Thymus (tissue), 11 donors: ENCODE measurements at regions not wholly inside any gene's neighbourhood (a gene's known extent, or its start where the extent isn't known, plus 50 kb on each side); places are given as distances from the start of the nearest gene placed in this dataset.
"Not testable (repeated sequence)": the region's sequence is repeated elsewhere in the genome, so short reads cannot be mapped to it uniquely, and the experiment has no call there.

ENCODE experiments used
- DNase-seq, 9 donors: peaks; one replicate each; pipeline ENCODE4 v3.0.0-alpha.2; 2013; ENCODE audit warnings: low spot score in 9 of 9, low read depth in 6 of 9, missing footprints in 1 of 9
- H3K27ac ChIP-seq, 2 donors: one replicate each; pipeline ENCODE4 v1.5.1; 2013; ENCODE audit warnings: control low read depth in 1 of 2, low read depth in 1 of 2, low read length in 1 of 2, mild to moderate bottlenecking in 1 of 2, moderate library complexity in 1 of 2
- H3K27me3 ChIP-seq, 2 donors: one replicate each; pipeline ENCODE4 v1.5.1; 2013; ENCODE audit warnings: low read length in 1 of 2; ENCODE audit not compliant: control insufficient read depth in 2 of 2, insufficient read depth in 1 of 2
- H3K36me3 ChIP-seq, 2 donors: one replicate each; pipeline ENCODE4 v1.5.1; 2013; ENCODE audit warnings: low read length in 1 of 2, mild to moderate bottlenecking in 1 of 2, moderate library complexity in 1 of 2; ENCODE audit not compliant: control insufficient read depth in 2 of 2, insufficient read depth in 2 of 2
- H3K4me1 ChIP-seq, 2 donors: one replicate each; pipeline ENCODE4 v1.5.1; 2013; ENCODE audit warnings: low read length in 2 of 2; ENCODE audit not compliant: control insufficient read depth in 2 of 2, insufficient read depth in 2 of 2
- H3K4me3 ChIP-seq, 2 donors: one replicate each; pipeline ENCODE4 v1.5.1; 2013; ENCODE audit warnings: low read length in 2 of 2, control low read depth in 1 of 2, mild to moderate bottlenecking in 1 of 2
- H3K9me3 ChIP-seq, 2 donors: one replicate each; pipeline ENCODE4 v1.5.1; 2013; ENCODE audit warnings: low read length in 1 of 2, mild to moderate bottlenecking in 1 of 2; ENCODE audit not compliant: control insufficient read depth in 2 of 2, insufficient read depth in 1 of 2
- WGBS: extraction: QIAGEN DNeasy Blood & Tissue Kit; methylation state at CpG from one replicate; pipeline ENCODE4 v1.1.7; 2013; 5-methylcytosine and 5-hydroxymethylcytosine counted together
- donor health status: healthy.

DNA sequence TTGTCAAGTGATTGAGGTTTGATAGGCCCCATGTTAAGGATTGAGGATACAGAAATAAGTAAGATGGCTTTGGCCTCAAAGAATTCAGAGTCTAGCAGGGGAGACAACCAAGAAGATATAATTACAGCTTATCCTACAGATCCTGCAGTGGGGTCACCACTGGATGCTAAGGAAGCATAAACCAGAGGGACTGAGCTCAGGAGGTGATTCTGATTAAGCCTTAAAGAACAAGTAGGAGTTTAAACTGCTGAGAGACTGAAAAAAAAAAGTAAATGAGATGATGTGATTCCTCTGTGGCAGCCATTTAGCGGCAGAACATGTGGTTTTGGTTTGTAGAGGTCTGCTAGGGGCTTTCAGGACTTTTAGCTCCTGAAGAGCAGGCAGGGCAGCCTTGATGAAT lies 72.1 kb upstream of the ROPN1 start:
- WGBS: 85% methylated on average over 1 of the region's 1 CpG
- no peaks in the 10 kb centered on the region for H3K27me3 ChIP-seq
- no peak overlapping the region for H3K27ac ChIP-seq
- H3K36me3 ChIP-seq: no peaks in the 10 kb centered on the region
- no peaks in the 10 kb centered on the region for H3K4me1 ChIP-seq
- DNase-seq: no peak
- no peaks in the 10 kb centered on the region for H3K9me3 ChIP-seq
- H3K4me3 ChIP-seq: no peak overlapping the region

DNA sequence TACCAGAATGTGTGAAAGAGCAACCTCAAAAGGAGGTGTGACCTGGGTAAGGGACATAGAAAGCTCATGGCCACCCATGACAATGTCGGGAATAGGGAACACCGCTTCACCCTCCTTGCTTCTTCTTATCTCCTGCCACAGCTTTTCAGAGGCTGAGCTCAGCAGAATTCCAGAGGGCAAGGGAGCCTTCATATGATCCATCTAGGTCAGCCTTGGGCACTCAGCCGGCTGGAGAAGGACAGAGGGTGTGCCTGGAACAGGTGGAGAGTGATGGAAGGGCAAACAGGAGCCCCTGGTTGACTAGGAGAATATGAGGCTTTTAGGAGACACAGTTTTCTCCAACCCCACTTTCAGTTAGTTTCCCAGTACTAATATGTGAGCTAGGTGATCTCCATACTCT lies 74.6 kb upstream of the ROPN1 start:
- not testable (repeated sequence) for H3K4me3 ChIP-seq, H3K9me3 ChIP-seq, H3K27ac ChIP-seq, H3K36me3 ChIP-seq, H3K4me1 ChIP-seq, H3K27me3 ChIP-seq, DNase-seq
- 79% methylated on average over 3 of the region's 3 CpGs for WGBS

DNA sequence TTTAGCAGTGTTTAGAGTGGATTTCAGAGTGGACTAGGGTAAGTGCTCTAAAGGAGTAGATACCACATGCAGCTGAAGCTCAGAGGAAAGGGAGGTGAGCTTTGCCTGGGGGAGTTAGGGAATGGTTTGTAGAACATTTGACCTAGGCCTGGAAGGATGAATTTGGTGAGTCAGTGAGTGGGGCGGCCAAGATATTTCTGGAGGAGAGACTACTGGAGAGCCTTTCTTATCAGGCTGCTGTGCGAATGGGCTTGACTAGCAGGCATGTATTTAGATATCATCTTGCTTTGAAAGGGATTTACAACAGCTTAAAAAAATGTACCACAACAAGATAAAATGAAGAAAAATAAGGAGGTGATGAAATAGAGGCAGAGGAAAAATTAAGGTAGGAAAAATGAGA lies 77.8 kb upstream of the ROPN1 start:
- H3K4me1 ChIP-seq: not testable (repeated sequence)

DNA sequence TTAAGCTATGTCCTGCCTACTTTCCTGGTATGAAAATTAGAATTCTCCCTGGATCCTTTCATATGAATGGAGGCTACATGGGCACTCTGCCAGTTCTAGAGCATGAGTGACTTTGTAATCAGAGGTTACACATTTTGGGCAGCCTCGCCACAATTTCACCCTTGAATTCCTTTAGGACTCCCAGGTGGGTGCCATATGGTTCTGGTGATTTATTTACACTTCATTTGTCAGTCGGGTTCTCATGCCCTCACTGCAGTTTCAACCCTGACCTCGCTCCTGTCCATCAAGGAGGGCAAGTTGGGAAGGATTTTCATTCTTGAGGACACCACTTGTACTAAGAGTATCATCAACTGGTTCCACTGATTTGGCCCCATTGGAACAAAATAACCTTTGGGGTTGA lies 83.2 kb upstream of the ROPN1 start:
- not testable (repeated sequence) for H3K9me3 ChIP-seq, H3K36me3 ChIP-seq, H3K27me3 ChIP-seq, DNase-seq, H3K27ac ChIP-seq, H3K4me1 ChIP-seq, H3K4me3 ChIP-seq
- 81% methylated on average over 3 of the region's 3 CpGs for WGBS

More for the DNA sequence above, 77.8 kb upstream of the ROPN1 start:
- not testable (repeated sequence) for DNase-seq, H3K27me3 ChIP-seq, H3K36me3 ChIP-seq, H3K9me3 ChIP-seq, H3K27ac ChIP-seq, H3K4me3 ChIP-seq
- 98% methylated on average over 2 of the region's 2 CpGs for WGBS

GRCh38 chr3:124075753-124076152 lies 83.8 kb upstream of the ROPN1 start:
- Histone ChIP-seq H3K4me3 (no peak overlapping the region), H3K27ac (no peak overlapping the region), H3K4me1 (peaks cover 0 to 2% of the 10 kb centered on the region in 2 donors), H3K27me3 (no peaks in the 10 kb centered on the region), H3K9me3 (no peaks in the 10 kb centered on the region), H3K36me3 (no peaks in the 10 kb centered on the region)
- DNase-seq: no peak
- 97% methylated on average over 9 of the region's 9 CpGs for WGBS

- H3K9me3 ChIP-seq: no peaks in the 10 kb centered on the region
- H3K4me3 ChIP-seq: no peak overlapping the region
- peaks cover 0 to 2% of the 10 kb centered on the region in 2 donors for H3K4me1 ChIP-seq
- H3K27ac ChIP-seq: no peak overlapping the region
- no peaks in the 10 kb centered on the region for H3K27me3 ChIP-seq
- H3K36me3 ChIP-seq: no peaks in the 10 kb centered on the region
- DNase-seq: no peak
- 95% methylated on average over 5 of the region's 5 CpGs for WGBS
These were observed 84.3 kb upstream of the ROPN1 start for GRCh38 chr3:124076235-124076634.

GRCh38 chr3:124078953-124079911 lies 87.3 kb upstream of the ROPN1 start:
- Histone ChIP-seq H3K36me3 (no peaks in the 10 kb centered on the region), H3K9me3 (no peaks in the 10 kb centered on the region), H3K27me3 (no peaks in the 10 kb centered on the region), H3K4me3 (no peak overlapping the region), H3K27ac (no peak overlapping the region), H3K4me1 (peaks cover 0 to 6% of the 10 kb centered on the region in 2 donors)
- whole genome bisulfite sequencing: 27% methylated on average over 4 of the region's 4 CpGs
- peak in 5 of 9 donors; percentile 2 to 38 (median 10) for DNase-seq

- Histone ChIP-seq H3K27ac (no peak overlapping the region), H3K27me3 (no peaks in the 10 kb centered on the region), H3K4me1 (peaks cover 0 to 6% of the 10 kb centered on the region in 2 donors), H3K9me3 (no peaks in the 10 kb centered on the region), H3K36me3 (no peaks in the 10 kb centered on the region), H3K4me3 (no peak overlapping the region)
- 92% methylated on average over 2 of the region's 2 CpGs for WGBS
- no peak for DNase-seq
These were observed 88.0 kb upstream of the ROPN1 start for GRCh38 chr3:124079912-124080276.

DNA sequence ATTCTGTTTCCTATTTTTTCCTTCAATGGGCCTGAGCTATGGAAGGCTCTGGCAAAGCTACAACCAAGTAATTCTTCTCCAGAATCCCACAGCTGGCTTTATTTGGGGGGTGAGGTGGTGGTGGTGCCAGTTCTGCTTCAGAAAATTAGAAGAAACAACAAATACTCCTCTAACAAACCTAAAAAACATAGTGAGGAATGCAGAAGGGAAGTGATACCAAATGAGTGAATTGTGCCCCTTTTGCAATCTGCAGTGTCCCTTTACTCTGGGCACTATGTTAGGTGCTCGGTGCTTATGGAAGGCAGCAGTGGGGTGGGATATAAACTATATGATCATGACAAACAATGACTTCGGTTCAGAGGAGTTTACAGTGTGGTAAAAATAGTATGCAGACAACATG lies 90.4 kb upstream of the ROPN1 start:
- H3K4me1 ChIP-seq: peaks cover 0 to 6% of the 10 kb centered on the region in 2 donors
- DNase-seq: no peak
- H3K27me3 ChIP-seq: no peaks in the 10 kb centered on the region
- H3K36me3 ChIP-seq: no peaks in the 10 kb centered on the region
- H3K9me3 ChIP-seq: no peaks in the 10 kb centered on the region
- H3K27ac ChIP-seq: no peak overlapping the region
- 94% methylated on average over 2 of the region's 2 CpGs for WGBS
- no peak overlapping the region for H3K4me3 ChIP-seq
